Myocyte (in vitro differentiated cells): ENCODE measurements at regions not wholly inside any gene's neighbourhood (a gene's known extent, or its start where the extent isn't known, plus 50 kb on each side); places are given as distances from the start of the nearest gene placed in this dataset.

Experiments used
- DNase-seq: peaks from one replicate; pipeline ENCODE4 v3.0.0-alpha.2; 2012; ENCODE audit warnings: low read depth

DNA sequence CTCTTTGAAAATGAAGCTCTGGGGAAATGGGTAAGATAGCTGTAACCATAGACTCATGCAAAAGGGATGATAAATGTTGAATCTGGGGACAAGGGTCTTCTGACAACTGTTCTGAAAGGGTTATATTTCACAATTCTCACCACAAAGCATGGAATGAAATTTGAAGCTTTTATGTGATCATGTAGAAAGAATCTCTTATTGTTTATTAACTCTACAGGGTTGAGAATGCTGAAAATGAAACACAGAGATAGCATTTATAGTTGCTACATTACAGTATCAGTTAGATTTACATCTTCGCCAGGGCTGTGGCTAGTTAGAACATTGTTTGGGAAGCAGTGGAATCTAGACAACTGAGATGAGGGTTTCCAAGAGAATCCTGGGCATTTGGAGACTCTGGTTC is 97.4 kb upstream of the LHCGR start:
- DNase-seq: peak; percentile 58

- no peak for DNase-seq
These were observed 95.6 kb upstream of the LHCGR start for GRCh38 chr2:48851161-48851560.

- DNase-seq: no peak
These were observed 94.2 kb upstream of the LHCGR start for GRCh38 chr2:48849770-48850169.

DNA sequence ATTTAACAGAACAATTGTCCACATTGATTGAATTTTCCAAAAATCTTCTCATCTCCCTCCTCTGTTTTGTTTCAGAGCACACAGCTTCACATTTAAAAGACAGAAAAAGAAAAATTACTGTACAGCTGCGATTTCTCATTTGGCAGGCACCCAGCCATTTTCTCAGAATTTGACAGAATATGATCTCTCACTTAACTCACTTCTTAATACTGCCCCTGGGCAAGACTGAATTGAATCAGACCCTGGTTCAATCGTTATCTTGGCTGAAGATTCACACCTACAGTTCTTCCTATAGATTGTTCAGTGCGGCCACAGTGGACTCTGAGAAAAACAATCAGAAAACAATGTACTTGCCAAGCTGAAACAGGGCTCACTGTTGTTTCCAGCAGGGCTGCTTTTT is 90.2 kb upstream of the LHCGR start:
- peak; percentile 49 for DNase-seq

DNA sequence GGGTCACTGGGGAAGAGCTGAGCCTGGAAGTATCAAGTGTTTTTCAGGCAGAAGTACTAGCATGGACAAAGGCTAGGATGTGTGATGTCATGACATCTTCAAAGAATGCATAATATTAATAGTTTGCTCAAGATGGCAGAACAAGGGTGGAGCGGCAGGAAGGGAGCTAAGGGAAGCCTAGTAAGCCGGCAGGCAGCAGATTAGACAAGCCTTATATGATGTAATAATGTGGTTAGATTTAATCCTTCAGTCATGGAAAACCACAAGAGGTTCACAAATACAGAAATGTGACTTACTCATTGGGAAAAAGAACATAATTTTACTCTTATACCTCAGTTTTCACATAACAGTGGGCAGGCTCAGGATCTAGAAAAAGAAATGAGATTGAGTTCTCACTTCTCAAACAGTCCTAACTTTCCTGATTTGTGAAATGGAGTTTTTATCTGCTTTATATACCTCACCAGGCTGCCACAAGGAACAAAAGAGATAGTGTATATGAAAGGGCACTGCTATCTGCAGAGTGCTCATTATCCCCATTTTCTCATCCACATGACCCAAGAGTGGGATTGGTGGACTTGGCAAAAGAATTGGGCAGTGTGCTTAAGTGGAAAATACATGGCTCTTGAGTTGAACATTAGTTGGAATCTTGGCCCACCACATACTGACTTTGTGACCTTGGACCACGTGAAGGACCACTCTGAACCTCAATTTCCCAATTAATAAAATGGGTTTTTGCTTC is 89.1 kb upstream of the LHCGR start:
- peak; percentile 46 for DNase-seq

DNA sequence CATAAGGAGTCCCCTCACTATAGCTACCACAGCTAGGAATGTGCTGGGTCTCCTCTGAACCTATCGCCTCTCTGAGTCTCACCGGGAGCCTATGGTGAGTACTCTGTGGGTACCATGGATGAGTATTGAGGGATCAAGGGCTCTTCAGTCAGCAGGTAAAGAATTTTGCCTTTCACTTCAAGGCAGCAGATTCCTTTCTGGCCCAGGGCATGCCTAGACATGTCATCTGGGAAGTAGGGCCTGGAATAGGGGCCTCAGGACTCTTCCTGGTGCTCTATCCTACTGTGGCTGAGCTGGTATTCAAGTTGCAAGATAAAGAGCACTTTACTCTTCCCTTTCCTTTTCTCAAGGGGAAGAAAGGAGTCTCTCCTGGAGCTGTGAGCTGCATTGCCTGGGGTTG is 85.6 kb upstream of the LHCGR start:
- no peak for DNase-seq

DNA sequence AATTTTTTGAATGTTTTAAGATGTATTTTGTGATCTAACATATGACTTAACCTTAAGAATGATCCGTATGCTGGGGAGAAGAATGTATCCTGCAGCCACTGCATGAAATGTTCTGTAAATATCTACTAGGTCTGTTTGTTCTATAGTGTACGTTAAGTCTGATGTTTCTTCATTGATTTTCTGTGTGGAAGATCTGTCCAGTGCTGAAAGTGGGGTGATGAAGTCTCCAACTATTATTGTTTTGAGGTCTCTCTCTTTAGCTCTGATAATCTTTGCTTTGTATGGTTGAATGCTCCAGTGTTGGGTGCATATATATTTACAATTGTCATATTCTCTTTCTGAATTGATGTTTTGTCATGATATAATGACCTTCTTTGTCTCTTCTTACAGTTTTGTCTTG is 82.5 kb upstream of the LHCGR start:
- no peak for DNase-seq

GRCh38 chr2:48829569-48829968 is 74.0 kb upstream of the LHCGR start:
- no peak for DNase-seq

GRCh38 chr2:48829036-48829435 is 73.5 kb upstream of the LHCGR start:
- no peak for DNase-seq

DNA sequence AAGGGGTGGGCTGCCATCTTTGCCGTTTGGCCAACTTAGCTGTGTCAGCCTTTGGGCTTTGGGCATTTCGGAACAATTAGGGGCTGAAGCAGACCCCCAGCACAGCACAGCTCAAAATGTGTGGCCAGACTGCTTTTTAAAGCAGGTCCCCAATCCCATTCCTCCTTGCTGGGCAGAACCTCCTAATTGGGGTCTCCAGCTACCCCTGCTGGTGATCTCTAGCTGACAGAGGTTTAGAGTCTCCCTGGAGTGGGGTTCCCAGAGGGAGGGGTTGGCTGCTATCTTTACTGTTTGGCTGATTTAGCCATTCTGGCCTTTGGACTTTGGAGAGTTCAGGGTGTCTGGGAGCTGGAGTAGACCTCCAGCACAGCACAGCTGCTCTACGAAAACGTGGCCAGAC is 71.5 kb upstream of the LHCGR start:
- no peak for DNase-seq

GRCh38 chr2:48824116-48824515 is 68.6 kb upstream of the LHCGR start:
- no peak for DNase-seq

DNA sequence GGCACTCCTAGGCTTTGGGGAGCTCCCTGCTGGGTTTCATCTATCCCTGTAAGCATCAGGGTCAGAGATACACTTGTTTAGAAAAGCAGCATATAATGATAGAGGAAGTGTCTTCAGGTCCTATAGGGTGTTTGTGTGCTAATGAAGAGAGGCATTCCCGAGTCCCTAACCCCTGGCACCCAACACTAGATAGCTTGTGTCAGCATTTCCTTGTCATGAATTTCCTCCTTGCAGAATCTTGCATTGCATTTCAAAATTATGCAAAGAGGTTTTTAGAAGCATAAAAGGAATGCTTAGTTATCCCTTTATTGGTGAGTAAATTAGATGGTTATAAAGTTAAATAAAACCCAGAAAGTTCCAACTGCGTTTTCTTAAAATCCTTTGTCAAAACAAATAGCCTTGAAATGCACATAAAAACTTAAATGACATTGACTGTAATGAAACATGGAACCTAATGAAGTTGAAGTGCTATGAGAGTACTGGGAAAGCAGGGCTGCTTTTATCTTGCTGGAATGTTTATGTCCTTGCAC is 63.7 kb upstream of the LHCGR start:
- DNase-seq: no peak

GRCh38 chr2:48817355-48817754 is 61.8 kb upstream of the LHCGR start:
- DNase-seq: no peak

GRCh38 chr2:48812416-48812815 is 56.9 kb upstream of the LHCGR start:
- no peak for DNase-seq

GRCh38 chr2:48808311-48808710 is 52.8 kb upstream of the LHCGR start:
- no peak for DNase-seq
